ENCODE measurements at regions not wholly inside any gene's neighbourhood (a gene's known extent, or its start where the extent isn't known, plus 50 kb on each side); places are given as distances from the start of the nearest gene placed in this dataset.

DNA sequence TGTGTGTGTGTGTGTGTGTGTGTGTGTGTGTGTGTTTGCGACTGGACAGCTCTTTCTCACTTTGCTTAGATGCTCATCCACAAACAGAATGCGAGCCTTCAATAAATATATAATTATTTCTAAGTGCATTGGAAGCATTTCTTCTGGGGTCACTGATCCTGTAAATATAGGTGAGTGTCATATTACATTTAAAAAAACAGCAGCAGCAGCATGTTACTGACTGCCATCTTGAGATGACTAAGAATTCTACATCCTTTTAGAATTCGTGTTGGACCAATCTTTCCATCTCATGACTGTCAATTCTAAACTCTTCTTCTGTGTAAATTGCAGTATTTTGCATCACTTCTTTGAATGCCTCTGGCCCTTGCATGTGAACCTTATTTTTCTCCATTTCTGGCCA, 238.0 kb upstream of the DDI1 start:
- TF ChIP-seq, protein P1, sequence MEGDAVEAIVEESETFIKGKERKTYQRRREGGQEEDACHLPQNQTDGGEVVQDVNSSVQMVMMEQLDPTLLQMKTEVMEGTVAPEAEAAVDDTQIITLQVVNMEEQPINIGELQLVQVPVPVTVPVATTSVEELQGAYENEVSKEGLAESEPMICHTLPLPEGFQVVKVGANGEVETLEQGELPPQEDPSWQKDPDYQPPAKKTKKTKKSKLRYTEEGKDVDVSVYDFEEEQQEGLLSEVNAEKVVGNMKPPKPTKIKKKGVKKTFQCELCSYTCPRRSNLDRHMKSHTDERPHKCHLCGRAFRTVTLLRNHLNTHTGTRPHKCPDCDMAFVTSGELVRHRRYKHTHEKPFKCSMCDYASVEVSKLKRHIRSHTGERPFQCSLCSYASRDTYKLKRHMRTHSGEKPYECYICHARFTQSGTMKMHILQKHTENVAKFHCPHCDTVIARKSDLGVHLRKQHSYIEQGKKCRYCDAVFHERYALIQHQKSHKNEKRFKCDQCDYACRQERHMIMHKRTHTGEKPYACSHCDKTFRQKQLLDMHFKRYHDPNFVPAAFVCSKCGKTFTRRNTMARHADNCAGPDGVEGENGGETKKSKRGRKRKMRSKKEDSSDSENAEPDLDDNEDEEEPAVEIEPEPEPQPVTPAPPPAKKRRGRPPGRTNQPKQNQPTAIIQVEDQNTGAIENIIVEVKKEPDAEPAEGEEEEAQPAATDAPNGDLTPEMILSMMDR (conservative IDR thresholded peaks at IDR 0.05): no peak
- no peak for TF ChIP-seq ZFX (IDR thresholded peaks at IDR 0.05)
